Hippocampal formation (tissue), 2 donors: ENCODE measurements at regions not wholly inside any gene's neighbourhood (a gene's known extent, or its start where the extent isn't known, plus 50 kb on each side); places are given as distances from the start of the nearest gene placed in this dataset.

ENCODE experiments used
- DNase-seq, 2 donors: peaks; one replicate each; lab custom pipeline; 2025; lab: John Stamatoyannopoulos, UW

DNA sequence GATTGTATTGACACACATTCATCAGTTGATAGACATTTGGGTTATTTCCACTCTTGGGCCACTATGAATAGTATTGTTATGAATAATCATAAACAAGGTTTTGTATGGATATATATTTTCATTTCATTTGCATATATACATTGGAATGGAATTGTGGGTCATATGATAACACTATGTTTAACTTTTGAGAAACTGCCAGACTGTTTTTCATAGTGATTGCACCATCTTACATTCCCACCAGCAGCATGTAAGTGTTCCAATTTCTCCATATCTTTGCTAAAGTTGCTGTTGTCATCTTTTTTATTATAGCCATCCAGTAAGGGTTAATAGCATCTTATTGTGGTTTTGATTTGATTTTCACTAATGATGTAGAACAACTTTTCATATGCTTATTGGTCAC is 198.5 kb upstream of the PPFIA2 start:
- DNase-seq = no peak

GRCh38 chr12:81956468-81956860 is 197.3 kb upstream of the PPFIA2 start:
- no peak for DNase-seq

GRCh38 chr12:81953541-81953940 is 194.4 kb upstream of the PPFIA2 start:
- no peak for DNase-seq

GRCh38 chr12:81950871-81951270 is 191.7 kb upstream of the PPFIA2 start:
- DNase-seq = no peak

DNA sequence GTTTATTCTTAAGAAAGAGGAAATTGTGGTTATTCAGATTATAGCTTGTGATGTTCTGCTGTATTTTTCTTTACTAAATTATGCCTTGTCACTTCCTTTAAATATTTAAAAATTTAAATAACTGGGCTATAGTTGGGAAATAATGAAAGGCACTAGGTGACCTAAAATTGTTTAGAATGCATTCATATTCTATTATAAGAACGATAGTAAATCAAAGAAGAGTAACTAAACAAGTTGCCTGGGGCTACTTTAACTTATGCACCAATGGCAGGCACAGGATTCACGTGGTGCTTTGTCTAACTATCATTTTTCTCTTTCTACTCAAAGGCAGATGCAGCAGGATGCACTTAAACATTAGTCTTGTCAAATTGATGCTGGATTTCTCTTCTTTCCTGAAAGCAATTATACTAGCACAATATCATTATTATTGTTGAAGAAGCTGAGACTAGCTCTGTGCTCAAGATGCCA is 190.7 kb upstream of the PPFIA2 start:
- DNase-seq = no peak

DNA sequence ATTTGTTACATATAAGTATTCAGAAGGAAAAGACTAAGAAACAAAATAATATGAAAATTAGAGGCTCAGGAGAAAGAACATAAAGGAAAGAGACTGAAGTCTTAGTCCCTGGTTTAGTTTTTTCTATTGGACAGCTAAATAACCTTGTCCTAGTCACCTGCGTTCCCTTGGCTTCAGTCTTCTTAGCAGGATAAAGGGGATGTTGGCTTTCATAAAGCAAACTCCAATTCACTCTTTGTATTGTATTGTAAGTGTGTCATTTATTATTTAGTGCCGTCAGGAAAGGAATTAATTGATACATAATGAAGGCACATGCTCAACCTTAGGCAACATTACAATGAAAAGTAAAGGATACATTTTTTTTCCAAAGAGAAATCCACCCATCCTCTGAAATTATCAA is 190.3 kb upstream of the PPFIA2 start:
- no peak for DNase-seq

DNA sequence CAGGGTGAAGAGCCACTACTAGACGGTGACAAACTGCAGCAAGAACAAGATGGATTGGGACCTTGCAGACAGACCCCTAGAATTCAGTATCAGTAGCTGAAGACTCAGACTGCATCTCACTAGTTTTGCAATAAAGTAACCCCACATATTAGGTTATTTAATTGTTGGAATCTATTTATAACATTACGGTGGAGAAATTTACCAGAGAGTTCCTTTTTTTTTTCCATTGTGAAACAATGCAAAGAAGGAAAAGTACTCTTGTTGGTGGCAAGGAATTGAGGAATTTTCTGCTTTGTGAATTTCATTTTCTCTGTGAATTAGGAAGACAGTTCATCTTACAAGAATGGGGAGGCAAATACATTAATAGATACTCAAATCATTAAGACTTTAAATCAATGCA is 185.7 kb upstream of the PPFIA2 start:
- DNase-seq = no peak

DNA sequence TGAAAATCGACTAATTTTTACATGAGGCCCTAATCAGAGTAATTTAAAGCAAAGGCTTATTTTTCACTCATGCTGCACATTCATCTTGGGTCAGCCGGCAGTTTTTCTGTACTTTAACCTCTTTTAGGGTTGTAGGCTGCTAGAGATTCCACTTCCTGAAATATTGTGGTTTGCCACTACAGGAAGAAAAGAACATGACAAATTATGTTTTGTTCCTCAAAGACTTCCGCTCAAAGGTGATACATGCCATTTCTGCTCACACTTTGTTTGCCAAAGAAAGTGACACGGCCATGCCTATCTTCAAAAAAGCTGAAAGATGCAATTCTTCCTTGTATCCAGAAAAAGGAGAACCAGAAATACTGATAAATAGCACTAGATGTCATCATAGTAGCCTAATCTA is 183.4 kb upstream of the PPFIA2 start:
- no peak for DNase-seq

DNA sequence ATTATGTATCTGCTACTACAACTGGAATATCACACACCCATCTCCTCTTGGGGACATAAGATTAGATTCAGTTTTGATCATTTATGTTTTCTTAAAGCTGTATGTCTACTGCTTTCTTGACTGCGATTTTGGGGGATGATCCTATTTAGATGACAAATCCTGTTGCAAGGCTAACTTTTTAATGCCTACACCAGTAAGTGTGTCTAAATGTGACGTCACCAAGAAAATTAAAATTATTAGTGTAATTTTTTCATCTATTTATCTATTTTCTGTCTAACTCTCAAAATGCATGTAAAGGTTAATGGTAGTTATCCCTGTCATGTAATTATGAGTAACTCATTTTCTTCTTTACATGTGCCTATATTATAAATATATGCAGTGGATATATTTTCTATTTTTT is 170.9 kb upstream of the PPFIA2 start:
- no peak for DNase-seq

- no peak for DNase-seq
These were observed 137.6 kb upstream of the PPFIA2 start for GRCh38 chr12:81896771-81897170.

- no peak for DNase-seq
These were observed 129.8 kb upstream of the PPFIA2 start for GRCh38 chr12:81888961-81889360.

- DNase-seq = no peak
These were observed 129.1 kb upstream of the PPFIA2 start for GRCh38 chr12:81888106-81888740.

GRCh38 chr12:81874586-81874985 is 115.4 kb upstream of the PPFIA2 start:
- DNase-seq = no peak

DNA sequence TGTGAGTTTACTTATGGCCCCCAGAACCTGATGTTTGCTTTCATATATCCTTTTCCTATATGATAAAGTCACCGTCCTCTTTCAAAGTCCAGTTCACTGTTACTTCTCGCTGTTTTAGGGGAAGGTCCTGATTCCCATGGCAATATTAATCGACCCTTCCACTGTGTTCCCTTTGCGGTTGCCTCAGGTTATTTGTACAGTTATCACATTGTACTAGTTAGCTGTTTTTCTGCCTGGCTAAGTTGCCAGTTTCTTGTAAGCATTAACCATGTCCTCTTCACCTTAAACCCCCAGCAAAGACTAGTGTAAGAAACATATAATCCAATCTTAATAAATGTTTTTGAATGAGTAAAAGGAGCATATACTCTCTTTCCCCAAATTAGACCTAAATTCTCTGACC is 115.0 kb upstream of the PPFIA2 start:
- no peak for DNase-seq

- DNase-seq = no peak
These were observed 113.2 kb upstream of the PPFIA2 start for GRCh38 chr12:81872400-81872799.

DNA sequence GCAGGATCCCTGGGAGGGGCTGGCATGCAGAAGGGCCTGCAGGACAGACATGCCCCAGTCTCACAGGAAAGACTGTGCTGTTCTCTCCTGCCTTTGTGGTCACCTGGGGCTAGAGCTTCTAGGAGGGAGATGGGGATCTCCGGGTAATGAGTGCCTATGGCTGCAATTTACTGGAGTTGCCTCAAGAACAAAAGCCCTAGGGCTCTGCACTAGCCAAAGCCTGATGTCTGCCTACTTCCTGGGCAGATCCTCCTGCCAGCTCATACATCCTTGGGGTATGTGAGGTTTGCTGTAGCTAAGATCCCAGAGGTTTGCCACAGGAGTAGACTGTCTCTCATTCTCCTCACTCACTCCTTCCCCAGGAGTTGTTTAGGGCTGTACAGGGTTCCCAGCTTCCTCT is 106.9 kb upstream of the PPFIA2 start:
- DNase-seq = no peak

- DNase-seq = no peak
These were observed 104.3 kb upstream of the PPFIA2 start for GRCh38 chr12:81863406-81863805.

GRCh38 chr12:81859521-81859920 is 100.4 kb upstream of the PPFIA2 start:
- no peak for DNase-seq

- no peak for DNase-seq
These were observed 84.4 kb upstream of the PPFIA2 start for GRCh38 chr12:81843599-81843998.

- DNase-seq = no peak
These were observed 76.6 kb upstream of the PPFIA2 start for GRCh38 chr12:81835783-81836182.

DNA sequence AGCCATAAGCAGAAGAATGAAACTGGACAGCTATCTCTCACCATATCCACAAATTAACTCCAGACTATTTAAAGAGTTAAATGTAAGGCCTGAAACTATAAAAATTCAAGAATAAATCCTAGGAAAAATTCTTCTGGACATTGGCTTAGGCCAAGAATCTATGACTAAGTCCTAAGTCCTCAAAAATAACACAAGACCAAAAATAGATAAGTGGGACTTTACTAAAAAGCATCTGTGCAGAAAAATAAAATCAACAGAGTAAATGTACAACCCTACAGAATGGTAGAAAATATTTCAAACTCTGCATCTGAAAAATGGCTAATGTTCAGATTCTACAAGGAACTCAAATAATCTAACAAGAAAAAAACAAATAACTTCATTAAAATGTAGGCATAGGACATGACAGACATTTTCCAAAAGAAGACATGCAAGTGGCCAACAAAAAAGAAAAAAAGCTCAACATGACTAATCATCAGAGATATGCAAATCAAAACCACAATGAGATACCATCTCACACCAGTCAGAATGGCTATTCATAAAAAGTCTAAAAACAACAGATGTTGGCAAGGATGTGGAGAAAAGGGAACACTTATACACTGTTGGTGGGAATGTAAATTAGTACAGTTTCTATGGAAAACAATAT is 61.0 kb upstream of the PPFIA2 start:
- no peak for DNase-seq

DNA sequence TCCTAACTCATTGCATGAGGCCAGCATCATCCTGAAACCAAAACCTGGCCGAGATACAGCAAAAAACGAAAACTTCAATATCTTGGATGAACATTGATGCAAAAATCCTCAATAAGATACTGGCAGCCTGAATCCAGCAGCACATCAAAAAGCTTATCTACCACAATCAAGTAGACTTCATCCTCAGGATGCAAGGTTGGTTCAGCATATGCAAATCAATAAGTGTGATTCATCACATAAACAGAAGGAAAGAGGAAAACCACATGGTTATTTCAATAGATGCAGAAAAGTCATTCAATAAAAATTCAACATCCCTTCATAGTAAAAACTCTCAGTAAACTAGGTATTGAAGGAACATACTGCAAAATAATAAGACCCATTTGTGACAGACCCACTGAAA is 56.5 kb upstream of the PPFIA2 start:
- DNase-seq = no peak

DNA sequence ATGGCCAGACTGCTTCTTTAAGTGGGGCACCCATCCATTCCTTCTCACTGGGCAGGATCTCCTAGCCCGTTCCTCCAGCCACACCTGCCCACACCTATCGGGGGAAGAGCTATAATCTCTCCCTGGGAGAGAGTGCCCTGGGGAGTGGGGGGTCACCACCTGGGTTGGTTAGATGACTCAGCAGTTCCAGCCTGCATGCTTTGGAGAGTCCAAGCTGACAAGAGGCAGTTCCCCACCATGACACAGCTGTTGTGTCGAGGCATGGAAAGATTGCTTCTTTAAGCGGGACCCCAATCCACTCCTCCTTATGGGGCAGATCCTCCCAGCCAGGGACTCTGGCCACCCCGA is 52.6 kb upstream of the PPFIA2 start:
- DNase-seq = no peak
